Erythroblast (primary cell): ENCODE measurements at regions not wholly inside any gene's neighbourhood (a gene's known extent, or its start where the extent isn't known, plus 50 kb on each side); places are given as distances from the start of the nearest gene placed in this dataset.

Experiments used
- GATA1 ChIP-seq: IDR thresholded peaks from 2 replicates; pipeline ENCODE4 v1.6.1; 2011; ENCODE audit warnings: low read depth, mild to moderate bottlenecking, control low read depth, low read length, moderate library complexity
- POLR2A ChIP-seq: IDR thresholded peaks from 2 replicates; pipeline ENCODE4 v1.6.1; 2011; ENCODE audit warnings: mild to moderate bottlenecking, low read length

DNA sequence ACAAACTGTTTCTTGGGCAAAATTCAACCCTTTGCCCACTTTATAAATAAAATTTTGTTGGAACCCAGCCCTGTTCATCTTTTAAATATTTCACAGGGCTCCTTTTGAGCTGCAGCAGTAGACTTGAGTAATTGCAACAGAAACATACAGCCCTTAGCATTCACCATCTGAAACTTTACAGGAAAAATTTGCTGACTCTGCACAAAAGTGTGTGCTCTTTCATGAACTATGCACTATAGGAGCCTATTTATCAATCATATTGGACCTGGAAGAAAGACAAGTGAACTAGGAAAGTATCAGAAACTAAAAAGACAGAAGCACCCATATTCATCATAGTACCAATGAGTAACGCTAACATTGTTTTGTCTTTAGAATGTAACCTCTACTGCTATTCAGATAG, 406.9 kb upstream of the SLC10A2 start:
- TF ChIP-seq POLR2A (no peak), GATA1 (no peak)
